Brain microvascular endothelial cell (primary cell): ENCODE measurements at regions not wholly inside any gene's neighbourhood (a gene's known extent, or its start where the extent isn't known, plus 50 kb on each side); places are given as distances from the start of the nearest gene placed in this dataset.

Experiments
- DNase-seq: peaks from one replicate; pipeline ENCODE4 v3.0.0-alpha.2; 2020
- H3K27ac ChIP-seq: fragments of 250-450 bp; sonication (Bioruptor Pico); 2 replicates; pipeline ENCODE4 v1.5.1; 2020; ENCODE audit warnings: mild to moderate bottlenecking, moderate library complexity
- H3K27me3 ChIP-seq: fragments of 250-450 bp; sonication (Bioruptor Pico); replicated peaks from 2 replicates; pipeline ENCODE4 v1.5.1; 2020; ENCODE audit warnings: mild to moderate bottlenecking
- H3K36me3 ChIP-seq: fragments of 250-450 bp; sonication (Bioruptor Pico); replicated peaks from 2 replicates; pipeline ENCODE4 v1.5.1; 2020; ENCODE audit warnings: mild to moderate bottlenecking
- H3K4me3 ChIP-seq: 2 replicates; pipeline ENCODE4 v1.5.1; 2011; ENCODE audit warnings: low read depth, mild to moderate bottlenecking, control low read depth, low read length, moderate library complexity
- in situ Hi-C: cut with HindIII; loops from 2 replicates; pipeline ENCODE4 v1.10.0; 2017; ENCODE audit warnings: low sequenced_read_pairs, low pct_ligation_motif_present
- TF ChIP-seq, protein P1 (sequence below): IDR thresholded peaks from 2 replicates; pipeline ENCODE4 v1.5.1; 2011; ENCODE audit warnings: low read depth, mild to moderate bottlenecking, moderate library complexity, low read length, control low read depth, inconsistent platforms; ENCODE audit errors: missing control alignments

GRCh38 chr6:149225370-149225769 is 92.1 kb upstream of the TAB2 start:
- Histone ChIP-seq H3K27me3 (no peaks in the 10 kb centered on the region), H3K27ac (no peak overlapping the region), H3K4me3 (no peak overlapping the region), H3K36me3 (no peaks in the 10 kb centered on the region)
- in situ Hi-C loops = no loop called here
- DNase-seq = no peak
- TF ChIP-seq, protein P1, sequence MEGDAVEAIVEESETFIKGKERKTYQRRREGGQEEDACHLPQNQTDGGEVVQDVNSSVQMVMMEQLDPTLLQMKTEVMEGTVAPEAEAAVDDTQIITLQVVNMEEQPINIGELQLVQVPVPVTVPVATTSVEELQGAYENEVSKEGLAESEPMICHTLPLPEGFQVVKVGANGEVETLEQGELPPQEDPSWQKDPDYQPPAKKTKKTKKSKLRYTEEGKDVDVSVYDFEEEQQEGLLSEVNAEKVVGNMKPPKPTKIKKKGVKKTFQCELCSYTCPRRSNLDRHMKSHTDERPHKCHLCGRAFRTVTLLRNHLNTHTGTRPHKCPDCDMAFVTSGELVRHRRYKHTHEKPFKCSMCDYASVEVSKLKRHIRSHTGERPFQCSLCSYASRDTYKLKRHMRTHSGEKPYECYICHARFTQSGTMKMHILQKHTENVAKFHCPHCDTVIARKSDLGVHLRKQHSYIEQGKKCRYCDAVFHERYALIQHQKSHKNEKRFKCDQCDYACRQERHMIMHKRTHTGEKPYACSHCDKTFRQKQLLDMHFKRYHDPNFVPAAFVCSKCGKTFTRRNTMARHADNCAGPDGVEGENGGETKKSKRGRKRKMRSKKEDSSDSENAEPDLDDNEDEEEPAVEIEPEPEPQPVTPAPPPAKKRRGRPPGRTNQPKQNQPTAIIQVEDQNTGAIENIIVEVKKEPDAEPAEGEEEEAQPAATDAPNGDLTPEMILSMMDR = no peak

GRCh38 chr6:149225946-149226345 is 91.6 kb upstream of the TAB2 start:
- TF ChIP-seq, protein P1 = no peak
- Histone ChIP-seq H3K36me3 (no peaks in the 10 kb centered on the region), H3K27ac (no peak overlapping the region), H3K4me3 (no peak overlapping the region), H3K27me3 (no peaks in the 10 kb centered on the region)
- DNase-seq = no peak
- in situ Hi-C loops = no loop called here

DNA sequence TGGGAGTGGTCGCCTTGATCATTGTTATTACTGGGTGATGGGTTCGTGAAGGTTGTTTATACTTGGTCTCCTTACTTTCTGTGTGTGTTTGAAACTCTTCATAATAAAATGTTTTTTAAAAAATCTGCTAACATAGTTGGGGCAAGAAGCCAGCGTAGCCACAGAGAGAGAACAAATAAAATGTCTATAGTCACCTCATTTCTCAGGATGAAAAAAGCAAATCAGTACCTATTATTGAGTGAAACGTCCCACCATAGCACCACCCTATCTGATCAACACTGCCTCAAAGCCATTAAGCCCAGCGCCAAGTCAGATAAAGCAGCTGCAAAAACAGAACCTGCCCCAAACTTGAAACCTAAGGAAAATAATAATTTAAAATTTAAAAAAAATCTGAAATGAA is 89.7 kb upstream of the TAB2 start:
- no peak overlapping the region for H3K4me3 ChIP-seq
- no peak overlapping the region for H3K27ac ChIP-seq
- in situ Hi-C loops = no loop called here
- TF ChIP-seq, protein P1 = no peak
- no peaks in the 10 kb centered on the region for H3K27me3 ChIP-seq
- no peak for DNase-seq
- no peaks in the 10 kb centered on the region for H3K36me3 ChIP-seq

- no peak overlapping the region for H3K4me3 ChIP-seq
- no peaks in the 10 kb centered on the region for H3K27me3 ChIP-seq
- H3K27ac ChIP-seq = no peak overlapping the region
- in situ Hi-C loops = no loop called here
- no peaks in the 10 kb centered on the region for H3K36me3 ChIP-seq
- TF ChIP-seq, protein P1 = no peak
- DNase-seq = no peak
Measured at GRCh38 chr6:149228311-149228955, 89.1 kb upstream of the TAB2 start.

GRCh38 chr6:149229096-149229495 is 88.4 kb upstream of the TAB2 start:
- Histone ChIP-seq H3K4me3 (no peak overlapping the region), H3K27ac (no peak overlapping the region), H3K36me3 (no peaks in the 10 kb centered on the region), H3K27me3 (no peaks in the 10 kb centered on the region)
- DNase-seq = no peak
- TF ChIP-seq, protein P1 = no peak
- in situ Hi-C loops = no loop called here

- H3K27ac ChIP-seq = no peak overlapping the region
- in situ Hi-C loops = no loop called here
- TF ChIP-seq, protein P1 = no peak
- no peaks in the 10 kb centered on the region for H3K27me3 ChIP-seq
- H3K36me3 ChIP-seq = no peaks in the 10 kb centered on the region
- no peak for DNase-seq
- no peak overlapping the region for H3K4me3 ChIP-seq
Measured at GRCh38 chr6:149230712-149231460, 86.6 kb upstream of the TAB2 start.
